CD14-positive monocyte (primary cell): ENCODE measurements at regions not wholly inside any gene's neighbourhood (a gene's known extent, or its start where the extent isn't known, plus 50 kb on each side); places are given as distances from the start of the nearest gene placed in this dataset.

ENCODE experiments used
- DNase-seq, 3 donors: peaks; one replicate each; pipeline ENCODE4 v3.0.0-alpha.2; 2011 to 2022
- H2AFZ ChIP-seq: 2 replicates; pipeline ENCODE4 v1.6.0; 2012; ENCODE audit warnings: mild to moderate bottlenecking, low read depth, low read length, inconsistent platforms; ENCODE audit not compliant: insufficient read depth, poor library complexity, severe bottlenecking
- H3K27ac ChIP-seq, 2 donors: 1 replicate in 1 of 2; 2 replicates in 1 of 2; pipeline ENCODE4 v1.5.1; 2012 to 2013; ENCODE audit warnings: low read length in 2 of 2, control low read depth in 1 of 2, inconsistent platforms in 1 of 2, low read depth in 1 of 2, mild to moderate bottlenecking in 1 of 2
- H3K27me3 ChIP-seq, 2 donors: one replicate each; pipeline versions ENCODE4 v1.6.0 to v1.6.1; 2011 to 2013; ENCODE audit warnings: low read length in 2 of 2; ENCODE audit not compliant: control insufficient read depth in 2 of 2, insufficient read depth in 2 of 2
- H3K36me3 ChIP-seq, 2 donors: replicated peaks in 1 of 2; 1 replicate in 1 of 2; 2 replicates in 1 of 2; pipeline versions ENCODE4 v1.5.1 to v1.6.1; 2012 to 2013; ENCODE audit warnings: low read length in 2 of 2, control low read depth in 1 of 2, inconsistent platforms in 1 of 2, mild to moderate bottlenecking in 1 of 2; ENCODE audit not compliant: insufficient read depth in 2 of 2, control insufficient read depth in 1 of 2
- H3K4me1 ChIP-seq, 2 donors: 1 replicate in 1 of 2; 2 replicates in 1 of 2; pipeline versions ENCODE4 v1.5.1 to v1.6.1; 2012 to 2013; ENCODE audit warnings: low read length in 2 of 2, control low read depth in 1 of 2, inconsistent platforms in 1 of 2, mild to moderate bottlenecking in 1 of 2, moderate library complexity in 1 of 2; ENCODE audit not compliant: insufficient read depth in 2 of 2, control insufficient read depth in 1 of 2
- H3K4me2 ChIP-seq: replicated peaks from 2 replicates; pipeline ENCODE3; 2012; ENCODE audit warnings: low read length, moderate library complexity, mild to moderate bottlenecking; ENCODE audit not compliant: poor library complexity, severe bottlenecking; ENCODE audit errors: extremely low read depth
- H3K4me3 ChIP-seq, 3 experiments: fragments of 200-600 bp in 1 of 3; sonication (generic) in 1 of 3; replicated peaks in 1 of 3; 1 replicate in 2 of 3; 2 replicates in 1 of 3; pipeline ENCODE4 v1.5.1; 2011 to 2013; ENCODE audit warnings: low read length in 3 of 3, mild to moderate bottlenecking in 3 of 3, control low read depth in 2 of 3, low read depth in 2 of 3, inconsistent platforms in 1 of 3, moderate library complexity in 1 of 3
- H3K79me2 ChIP-seq: 2 replicates; pipeline ENCODE4 v1.6.0; 2012; ENCODE audit warnings: mild to moderate bottlenecking, control low read depth, inconsistent platforms, low read length, moderate library complexity; ENCODE audit not compliant: insufficient read depth
- H3K9ac ChIP-seq: 2 replicates; pipeline ENCODE4 v1.6.0; 2017; ENCODE audit warnings: low read length, mild to moderate bottlenecking; ENCODE audit not compliant: insufficient read depth, poor library complexity, severe bottlenecking
- H3K9me3 ChIP-seq, 2 donors: replicated peaks in 1 of 2; 1 replicate in 1 of 2; 2 replicates in 1 of 2; pipeline versions ENCODE4 v1.5.1 to v1.6.1; 2012 to 2013; ENCODE audit warnings: low read length in 2 of 2, control low read depth in 1 of 2; ENCODE audit not compliant: control insufficient read depth in 1 of 2, insufficient read depth in 1 of 2
- H4K20me1 ChIP-seq: 2 replicates; pipeline ENCODE4 v1.6.0; 2012; ENCODE audit warnings: mild to moderate bottlenecking, low read length, control low read depth, moderate library complexity; ENCODE audit not compliant: insufficient read depth
- H3K27ac Mint-ChIP-seq, 7 donors: one replicate each; pipeline ENCODE4 v1.8.0; 2020; ENCODE audit warnings: mild to moderate bottlenecking in 7 of 7, mixed read lengths in 7 of 7, moderate library complexity in 6 of 7, inconsistent platforms in 2 of 7
- H3K27me3 Mint-ChIP-seq, 3 donors: one replicate each; pipeline ENCODE4 v1.8.0; 2021 to 2022; ENCODE audit warnings: low read depth in 3 of 3, mild to moderate bottlenecking in 3 of 3, mixed read lengths in 3 of 3, moderate library complexity in 3 of 3, inconsistent platforms in 1 of 3
- H3K36me3 Mint-ChIP-seq, 2 donors: one replicate each; pipeline ENCODE4 v1.8.0; 2020; ENCODE audit warnings: mixed read lengths in 2 of 2, inconsistent platforms in 1 of 2, mild to moderate bottlenecking in 1 of 2
- H3K4me1 Mint-ChIP-seq: one replicate; pipeline ENCODE4 v1.8.0; 2020; ENCODE audit warnings: mild to moderate bottlenecking, mixed read lengths
- H3K4me3 Mint-ChIP-seq, 2 donors: one replicate each; pipeline ENCODE4 v1.8.0; 2020; ENCODE audit warnings: mild to moderate bottlenecking in 2 of 2, mixed read lengths in 2 of 2, moderate library complexity in 1 of 2
- H3K9me3 Mint-ChIP-seq, 7 donors: one replicate each; pipeline ENCODE4 v1.8.0; 2020 to 2022; ENCODE audit warnings: mixed read lengths in 7 of 7, mild to moderate bottlenecking in 6 of 7, moderate library complexity in 6 of 7, inconsistent platforms in 2 of 7
- WGBS: methylation state at CpG from one replicate; pipeline ENCODE4 v1.1.5; 2013; ENCODE audit warnings: missing lambda C conversion rate; ENCODE audit not compliant: insufficient coverage; 5-methylcytosine and 5-hydroxymethylcytosine counted together
- intact Hi-C, 2 donors: fragments of 100-400 bp; cut with micrococcal nuclease; formaldehyde crosslinking; loops; one replicate each; pipeline versions ENCODE4 v1.15.0 to v1.15.1; 2023
- TF ChIP-seq, protein P1 (sequence below): fragments of 200-600 bp; IDR thresholded peaks from one replicate; pipeline ENCODE4 v1.8.0; 2022; ENCODE audit warnings: antibody characterized with exemption, mild to moderate bottlenecking

DNA sequence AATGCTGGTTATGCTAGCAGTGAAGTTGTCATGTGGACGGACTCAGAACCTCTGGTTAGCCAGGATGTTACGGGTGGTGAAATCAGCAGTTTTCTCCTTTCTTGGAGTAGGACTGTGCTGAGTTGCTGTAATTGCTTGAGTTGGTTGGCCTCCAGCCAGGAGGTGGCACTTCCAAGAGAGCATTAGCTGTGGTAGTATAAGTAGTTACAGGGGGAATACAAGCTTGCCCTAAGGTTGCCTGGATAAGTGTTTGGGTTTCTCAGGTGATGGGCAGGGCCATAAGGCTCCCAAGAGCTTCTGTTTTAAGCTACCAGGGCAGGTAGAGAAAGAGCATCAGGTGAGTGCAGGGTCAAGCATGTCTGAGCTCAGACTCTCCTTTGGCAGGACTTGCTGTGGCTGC is 103.0 kb downstream of the ZNF518B start:
- Mint-ChIP-seq H3K27ac (no peak overlapping the region), H3K36me3 (no peaks in the 10 kb centered on the region), H3K4me3 (no peak overlapping the region), H3K27me3 (peaks cover 2 to 10% (median 3%) of the 10 kb centered on the region in 3 donors), H3K9me3 (peaks cover 3 to 13% (median 5%) of the 10 kb centered on the region in 7 donors), H3K4me1 (no peaks in the 10 kb centered on the region)
- H3K36me3 ChIP-seq, result no peaks in the 10 kb centered on the region
- no peaks in the 10 kb centered on the region for H4K20me1 ChIP-seq
- H3K27ac ChIP-seq, result no peak overlapping the region
- no peaks in the 10 kb centered on the region for H3K79me2 ChIP-seq
- TF ChIP-seq, protein P1, sequence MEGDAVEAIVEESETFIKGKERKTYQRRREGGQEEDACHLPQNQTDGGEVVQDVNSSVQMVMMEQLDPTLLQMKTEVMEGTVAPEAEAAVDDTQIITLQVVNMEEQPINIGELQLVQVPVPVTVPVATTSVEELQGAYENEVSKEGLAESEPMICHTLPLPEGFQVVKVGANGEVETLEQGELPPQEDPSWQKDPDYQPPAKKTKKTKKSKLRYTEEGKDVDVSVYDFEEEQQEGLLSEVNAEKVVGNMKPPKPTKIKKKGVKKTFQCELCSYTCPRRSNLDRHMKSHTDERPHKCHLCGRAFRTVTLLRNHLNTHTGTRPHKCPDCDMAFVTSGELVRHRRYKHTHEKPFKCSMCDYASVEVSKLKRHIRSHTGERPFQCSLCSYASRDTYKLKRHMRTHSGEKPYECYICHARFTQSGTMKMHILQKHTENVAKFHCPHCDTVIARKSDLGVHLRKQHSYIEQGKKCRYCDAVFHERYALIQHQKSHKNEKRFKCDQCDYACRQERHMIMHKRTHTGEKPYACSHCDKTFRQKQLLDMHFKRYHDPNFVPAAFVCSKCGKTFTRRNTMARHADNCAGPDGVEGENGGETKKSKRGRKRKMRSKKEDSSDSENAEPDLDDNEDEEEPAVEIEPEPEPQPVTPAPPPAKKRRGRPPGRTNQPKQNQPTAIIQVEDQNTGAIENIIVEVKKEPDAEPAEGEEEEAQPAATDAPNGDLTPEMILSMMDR, result no peak
- H3K4me3 ChIP-seq, result no peak overlapping the region
- H3K9me3 ChIP-seq, result no peaks in the 10 kb centered on the region
- intact Hi-C loops, result no loop called here
- peaks cover 0 to 2% of the 10 kb centered on the region in 2 donors for H3K27me3 ChIP-seq
- WGBS, result 89% methylated on average over 2 of the region's 2 CpGs
- H3K9ac ChIP-seq, result no peak overlapping the region
- no peak overlapping the region for H3K4me2 ChIP-seq
- DNase-seq, result no peak
- no peak overlapping the region for H2AFZ ChIP-seq
- no peaks in the 10 kb centered on the region for H3K4me1 ChIP-seq

DNA sequence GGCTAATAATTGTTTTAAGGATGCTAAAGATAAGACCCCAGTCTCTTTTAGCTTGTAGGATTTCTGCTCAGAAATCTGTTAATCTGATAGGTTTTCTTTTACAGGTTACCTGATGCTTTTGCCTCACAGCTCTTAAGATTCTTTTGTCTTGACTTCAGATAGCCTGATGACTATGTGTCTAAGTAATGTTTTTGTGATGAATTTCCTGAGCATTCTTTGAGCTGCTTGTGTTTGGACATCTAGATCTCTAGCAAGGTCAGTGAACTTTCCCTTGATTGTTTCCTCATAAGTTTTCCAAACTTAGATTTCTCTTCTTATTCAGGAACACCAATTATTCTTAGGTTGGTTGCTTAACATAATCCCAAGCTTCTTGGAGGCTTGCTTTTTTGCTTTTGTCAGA is 104.1 kb downstream of the ZNF518B start:
- Histone ChIP-seq H3K4me2 (no peak overlapping the region), H3K79me2 (no peaks in the 10 kb centered on the region), H3K9ac (no peak overlapping the region), H3K9me3 (no peaks in the 10 kb centered on the region), H2AFZ (no peak overlapping the region), H3K4me3 (no peak overlapping the region), H4K20me1 (no peaks in the 10 kb centered on the region), H3K36me3 (no peaks in the 10 kb centered on the region), H3K27ac (no peak overlapping the region), H3K4me1 (no peaks in the 10 kb centered on the region), H3K27me3 (peaks cover 0 to 2% of the 10 kb centered on the region in 2 donors)
- TF ChIP-seq, protein P1, result no peak
- Mint-ChIP-seq H3K9me3 (peaks cover 3 to 13% (median 5%) of the 10 kb centered on the region in 7 donors), H3K4me1 (no peaks in the 10 kb centered on the region), H3K4me3 (no peak overlapping the region), H3K36me3 (no peaks in the 10 kb centered on the region), H3K27me3 (peaks cover 2 to 10% (median 7%) of the 10 kb centered on the region in 3 donors), H3K27ac (no peak overlapping the region)
- intact Hi-C loops, result no loop called here
- DNase-seq, result no peak
